ENCODE measurements at regions not wholly inside any gene's neighbourhood (a gene's known extent, or its start where the extent isn't known, plus 50 kb on each side); places are given as distances from the start of the nearest gene placed in this dataset.

- no peaks in the 10 kb centered on the region for H4K20me1 ChIP-seq (ENCODE audit: insufficient read depth, low read length)
- H2AFZ ChIP-seq (ENCODE audit: low read depth, low read length): no peak overlapping the region
- no peak overlapping the region for H3K4me2 ChIP-seq (ENCODE audit: low read length)
- no peaks in the 10 kb centered on the region for H3K4me1 ChIP-seq (ENCODE audit: low read length)
- H3K36me3 ChIP-seq (replicated peaks; ENCODE audit: low read depth, low read length): no peaks in the 10 kb centered on the region
- no peak overlapping the region for H3K9ac ChIP-seq (ENCODE audit: low read length)
- no peak overlapping the region for H3K27ac ChIP-seq (ENCODE audit: low read length)
- TF ChIP-seq CTCF (IDR thresholded peaks at IDR 0.05; ENCODE audit: low read depth, low read length) (no peak), EZH2phosphoT487 (IDR thresholded peaks at IDR 0.05; ENCODE audit: low read depth) (no peak)
- no peaks in the 10 kb centered on the region for H3K9me3 ChIP-seq (ENCODE audit: insufficient read depth, low read length)
- no peaks in the 10 kb centered on the region for H3K27me3 ChIP-seq (ENCODE audit: low read depth, low read length)
- H3K4me3 ChIP-seq (ENCODE audit: low read length): no peak overlapping the region
- no peaks in the 10 kb centered on the region for H3K79me2 ChIP-seq (ENCODE audit: low read length)
Observed at GRCh38 chr11:15825976-15826650, 530.2 kb downstream of the SOX6 start.

- H3K36me3 ChIP-seq (replicated peaks; ENCODE audit: low read depth, low read length): no peaks in the 10 kb centered on the region
- H3K9ac ChIP-seq (ENCODE audit: low read length): no peak overlapping the region
- H3K4me1 ChIP-seq (ENCODE audit: low read length): no peaks in the 10 kb centered on the region
- H3K27ac ChIP-seq (ENCODE audit: low read length): no peak overlapping the region
- no peak overlapping the region for H3K4me2 ChIP-seq (ENCODE audit: low read length)
- TF ChIP-seq CTCF (IDR thresholded peaks at IDR 0.05; ENCODE audit: low read depth, low read length) (peak; percentile 85), EZH2phosphoT487 (IDR thresholded peaks at IDR 0.05; ENCODE audit: low read depth) (no peak)
- no peaks in the 10 kb centered on the region for H3K27me3 ChIP-seq (ENCODE audit: low read depth, low read length)
- H4K20me1 ChIP-seq (ENCODE audit: insufficient read depth, low read length): no peaks in the 10 kb centered on the region
- no peak overlapping the region for H3K4me3 ChIP-seq (ENCODE audit: low read length)
- no peaks in the 10 kb centered on the region for H3K9me3 ChIP-seq (ENCODE audit: insufficient read depth, low read length)
- H2AFZ ChIP-seq (ENCODE audit: low read depth, low read length): no peak overlapping the region
- no peaks in the 10 kb centered on the region for H3K79me2 ChIP-seq (ENCODE audit: low read length)
Observed at GRCh38 chr11:15826826-15827225, 529.5 kb downstream of the SOX6 start.

GRCh38 chr11:15828215-15828853 lies 528.0 kb downstream of the SOX6 start:
- Histone ChIP-seq H4K20me1 (ENCODE audit: insufficient read depth, low read length) (no peaks in the 10 kb centered on the region), H3K9me3 (ENCODE audit: insufficient read depth, low read length) (no peaks in the 10 kb centered on the region), H3K36me3 (replicated peaks; ENCODE audit: low read depth, low read length) (no peaks in the 10 kb centered on the region), H3K4me2 (ENCODE audit: low read length) (no peak overlapping the region), H3K79me2 (ENCODE audit: low read length) (no peaks in the 10 kb centered on the region), H3K9ac (ENCODE audit: low read length) (no peak overlapping the region), H3K27ac (ENCODE audit: low read length) (no peak overlapping the region), H3K4me1 (ENCODE audit: low read length) (no peaks in the 10 kb centered on the region), H3K27me3 (ENCODE audit: low read depth, low read length) (no peaks in the 10 kb centered on the region), H3K4me3 (ENCODE audit: low read length) (no peak overlapping the region), H2AFZ (ENCODE audit: low read depth, low read length) (no peak overlapping the region)
- TF ChIP-seq CTCF (IDR thresholded peaks at IDR 0.05; ENCODE audit: low read depth, low read length) (no peak), EZH2phosphoT487 (IDR thresholded peaks at IDR 0.05; ENCODE audit: low read depth) (no peak)

GRCh38 chr11:15829312-15829711 lies 527.0 kb downstream of the SOX6 start:
- no peaks in the 10 kb centered on the region for H3K79me2 ChIP-seq (ENCODE audit: low read length)
- no peak overlapping the region for H3K9ac ChIP-seq (ENCODE audit: low read length)
- H3K9me3 ChIP-seq (ENCODE audit: insufficient read depth, low read length): no peaks in the 10 kb centered on the region
- H3K4me1 ChIP-seq (ENCODE audit: low read length): no peaks in the 10 kb centered on the region
- no peak overlapping the region for H3K4me2 ChIP-seq (ENCODE audit: low read length)
- no peaks in the 10 kb centered on the region for H4K20me1 ChIP-seq (ENCODE audit: insufficient read depth, low read length)
- TF ChIP-seq EZH2phosphoT487 (IDR thresholded peaks at IDR 0.05; ENCODE audit: low read depth) (no peak), CTCF (IDR thresholded peaks at IDR 0.05; ENCODE audit: low read depth, low read length) (no peak)
- no peaks in the 10 kb centered on the region for H3K27me3 ChIP-seq (ENCODE audit: low read depth, low read length)
- H3K36me3 ChIP-seq (replicated peaks; ENCODE audit: low read depth, low read length): no peaks in the 10 kb centered on the region
- no peak overlapping the region for H3K27ac ChIP-seq (ENCODE audit: low read length)
- no peak overlapping the region for H2AFZ ChIP-seq (ENCODE audit: low read depth, low read length)
- no peak overlapping the region for H3K4me3 ChIP-seq (ENCODE audit: low read length)
